GM21619 (cell line): ENCODE measurements at regions not wholly inside any gene's neighbourhood (a gene's known extent, or its start where the extent isn't known, plus 50 kb on each side); places are given as distances from the start of the nearest gene placed in this dataset.
"Not testable (repeated sequence)": the region's sequence is repeated elsewhere in the genome, so short reads cannot be mapped to it uniquely, and the experiment has no call there.

Source experiments
- ATAC-seq: cut with Tn5 transposase; IDR thresholded peaks from one replicate; pipeline ENCODE4 v1.9.1; 2021; ENCODE audit not compliant: unreplicated experiment

GRCh38 chr18:29465526-29465925, 1288.6 kb upstream of the CDH2 start:
- ATAC-seq, result no peak

- no peak for ATAC-seq
Measured at GRCh38 chr18:29459972-29460371, 1283.0 kb upstream of the CDH2 start.

- ATAC-seq, result no peak
Measured at GRCh38 chr18:29457316-29457889, 1280.5 kb upstream of the CDH2 start.

GRCh38 chr18:29449424-29449823, 1272.5 kb upstream of the CDH2 start:
- no peak for ATAC-seq

GRCh38 chr18:29439398-29439797, 1262.5 kb upstream of the CDH2 start:
- ATAC-seq, result no peak

- ATAC-seq, result no peak
Measured at GRCh38 chr18:29436459-29436858, 1259.5 kb upstream of the CDH2 start.

- no peak for ATAC-seq
Measured at GRCh38 chr18:29434650-29435049, 1257.7 kb upstream of the CDH2 start.

GRCh38 chr18:29430416-29430815, 1253.5 kb upstream of the CDH2 start:
- ATAC-seq, result no peak

GRCh38 chr18:29418136-29418535, 1241.2 kb upstream of the CDH2 start:
- ATAC-seq, result no peak

- no peak for ATAC-seq
Measured at GRCh38 chr18:29406996-29407395, 1230.1 kb upstream of the CDH2 start.

- ATAC-seq, result no peak
Measured at GRCh38 chr18:29397536-29397935, 1220.6 kb upstream of the CDH2 start.

- ATAC-seq, result peak; percentile 69
Measured at GRCh38 chr18:29383311-29384273, 1206.7 kb upstream of the CDH2 start.

- ATAC-seq, result no peak
Measured at GRCh38 chr18:29378651-29379136, 1201.8 kb upstream of the CDH2 start.

GRCh38 chr18:29377346-29377745, 1200.4 kb upstream of the CDH2 start:
- ATAC-seq, result no peak

GRCh38 chr18:29373000-29373399, 1196.1 kb upstream of the CDH2 start:
- no peak for ATAC-seq

- no peak for ATAC-seq
Measured at GRCh38 chr18:29361843-29362242, 1184.9 kb upstream of the CDH2 start.

- ATAC-seq, result not testable (repeated sequence)
Measured at GRCh38 chr18:29360659-29361058, 1183.7 kb upstream of the CDH2 start.

- ATAC-seq, result not testable (repeated sequence)
Measured at GRCh38 chr18:29359222-29359621, 1182.3 kb upstream of the CDH2 start.

- ATAC-seq, result no peak
Measured at GRCh38 chr18:29351171-29351570, 1174.2 kb upstream of the CDH2 start.

- ATAC-seq, result no peak
Measured at GRCh38 chr18:29328932-29329331, 1152.0 kb upstream of the CDH2 start.

GRCh38 chr18:29326214-29326613, 1149.3 kb upstream of the CDH2 start:
- ATAC-seq, result no peak

- ATAC-seq, result no peak
Measured at GRCh38 chr18:29321561-29321960, 1144.6 kb upstream of the CDH2 start.
